HG03060 (cell line): ENCODE measurements at regions not wholly inside any gene's neighbourhood (a gene's known extent, or its start where the extent isn't known, plus 50 kb on each side); places are given as distances from the start of the nearest gene placed in this dataset.

Experiments
- ATAC-seq: cut with Tn5 transposase; IDR thresholded peaks from one replicate; pipeline ENCODE4 v1.9.1; 2021; ENCODE audit warnings: low read depth, moderate number of reproducible peaks; ENCODE audit not compliant: unreplicated experiment

DNA sequence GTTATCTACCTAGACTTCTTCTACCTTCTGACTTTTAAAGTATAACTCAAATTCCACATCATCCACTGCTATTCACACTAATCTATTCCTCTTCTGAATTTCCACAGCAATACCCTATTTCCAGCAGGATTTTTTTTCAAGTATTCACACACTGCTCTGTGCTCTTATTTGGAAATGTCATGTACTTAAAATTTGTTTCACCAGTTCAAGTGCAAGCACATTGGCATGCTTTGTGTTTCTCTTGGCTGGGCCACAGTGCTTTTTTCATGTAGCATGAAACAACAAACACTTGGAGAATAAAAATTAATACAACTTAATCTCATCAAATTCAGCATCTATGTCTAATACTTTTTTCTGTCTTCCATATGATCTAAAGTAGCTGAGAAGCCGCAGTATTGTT is 161.8 kb upstream of the PCDH18 start:
- no peak for ATAC-seq

DNA sequence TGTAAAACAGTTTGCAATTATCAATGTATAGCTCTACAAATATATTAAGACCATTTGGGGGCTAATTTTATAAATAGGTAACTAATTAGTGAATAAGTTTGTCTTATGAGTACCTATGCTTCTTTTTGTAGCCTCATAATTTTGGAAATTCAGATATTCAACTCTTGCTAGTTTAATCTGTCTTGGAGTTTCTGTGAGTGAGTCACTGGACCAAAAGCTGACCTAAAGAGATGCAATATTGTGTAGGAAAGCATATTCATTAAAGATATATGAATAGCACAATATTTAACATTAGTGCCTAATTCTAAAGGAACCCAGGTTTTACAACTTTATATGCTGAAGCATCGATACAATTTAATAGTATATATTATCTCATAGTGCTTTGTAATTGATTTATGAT is 161.3 kb upstream of the PCDH18 start:
- no peak for ATAC-seq

DNA sequence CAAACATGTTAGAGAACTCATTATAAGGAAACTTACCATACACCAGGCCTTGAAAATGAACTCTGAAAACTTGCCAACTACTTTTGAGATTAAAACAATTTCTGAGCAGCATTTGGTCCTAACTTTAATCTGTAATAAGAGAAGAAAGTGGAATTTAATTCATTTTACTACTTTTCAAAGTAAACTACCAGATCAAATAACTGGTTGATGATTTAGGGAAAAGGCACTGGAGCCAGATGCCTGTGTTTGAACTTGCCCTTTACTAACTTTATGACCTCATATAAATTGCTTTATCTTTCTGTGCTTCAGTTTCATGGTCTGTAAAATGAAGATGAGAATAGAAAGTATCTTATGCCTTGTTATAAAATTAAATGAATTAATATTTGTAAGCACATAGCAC is 159.9 kb upstream of the PCDH18 start:
- no peak for ATAC-seq

DNA sequence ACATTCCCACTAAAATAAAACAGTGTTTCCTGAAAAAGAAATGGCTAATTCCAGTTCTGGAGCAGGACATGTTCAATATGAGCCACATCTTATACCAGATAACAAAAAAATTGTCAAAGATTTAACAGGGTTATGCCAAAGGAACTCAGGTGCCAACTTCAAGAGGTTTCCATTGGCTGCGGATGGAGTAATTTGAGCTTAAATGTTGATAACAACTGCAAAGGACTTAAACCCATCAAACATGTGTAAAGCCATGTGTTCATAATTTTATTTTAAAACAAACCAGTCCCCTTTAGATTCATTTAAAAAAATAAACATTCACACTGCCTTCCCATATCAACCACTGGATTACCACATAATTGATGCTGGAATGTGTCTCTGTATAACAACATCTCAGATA is 156.4 kb upstream of the PCDH18 start:
- ATAC-seq = no peak

DNA sequence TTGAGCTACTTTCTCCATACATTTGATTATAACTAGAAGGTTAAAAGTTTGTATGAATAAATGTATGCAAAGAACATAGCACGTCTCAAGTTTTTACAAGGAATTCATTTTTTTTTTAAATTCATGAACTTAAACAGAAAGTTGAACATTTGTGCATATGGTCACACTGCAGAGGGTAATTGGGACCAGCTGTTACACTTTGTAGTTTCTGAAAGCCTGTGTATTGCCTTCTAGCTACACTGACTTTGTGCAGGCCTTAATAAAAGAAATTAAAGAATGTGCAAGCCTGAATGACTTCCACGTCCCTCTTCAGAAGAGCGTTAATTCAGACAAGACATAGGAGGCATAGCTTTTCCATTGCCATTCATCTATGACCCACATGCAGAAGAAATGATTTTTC is 153.1 kb upstream of the PCDH18 start:
- ATAC-seq = no peak

DNA sequence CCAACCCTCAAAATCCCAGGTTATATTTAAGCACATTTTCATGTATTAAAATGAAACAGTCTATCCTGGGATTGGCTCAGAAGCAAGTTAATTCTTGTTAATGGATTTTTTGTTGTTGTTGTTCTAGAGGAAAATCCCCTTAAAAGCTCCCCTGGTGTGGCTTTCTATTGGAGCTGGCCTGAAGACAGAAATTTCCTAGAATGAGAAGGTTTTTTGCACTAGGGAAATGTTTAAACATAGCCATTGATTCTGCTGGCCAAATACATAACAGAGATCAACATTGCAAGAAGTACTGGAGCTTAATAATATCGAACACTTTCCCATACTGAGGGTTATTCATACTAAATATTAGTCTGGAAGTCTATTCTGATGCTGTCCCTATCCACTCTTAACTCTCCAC is 148.8 kb upstream of the PCDH18 start:
- no peak for ATAC-seq

DNA sequence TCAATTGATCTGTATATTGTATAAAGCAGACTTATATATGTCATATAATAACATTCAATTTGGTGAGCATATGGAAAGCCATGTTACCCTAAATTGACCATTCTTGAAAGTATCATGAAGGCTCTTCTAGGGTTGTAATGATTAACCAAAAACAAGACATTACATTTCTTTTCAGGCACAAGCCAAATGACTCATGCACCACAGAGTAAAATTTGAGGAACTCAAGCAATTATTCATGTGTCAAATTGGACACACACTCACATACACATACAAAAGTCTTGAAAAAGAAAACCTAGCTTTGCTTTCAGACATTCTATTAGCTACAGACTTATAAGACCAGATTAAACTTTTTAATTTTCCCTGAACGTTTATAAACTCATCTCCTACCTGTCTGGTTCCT is 146.5 kb upstream of the PCDH18 start:
- ATAC-seq = no peak

DNA sequence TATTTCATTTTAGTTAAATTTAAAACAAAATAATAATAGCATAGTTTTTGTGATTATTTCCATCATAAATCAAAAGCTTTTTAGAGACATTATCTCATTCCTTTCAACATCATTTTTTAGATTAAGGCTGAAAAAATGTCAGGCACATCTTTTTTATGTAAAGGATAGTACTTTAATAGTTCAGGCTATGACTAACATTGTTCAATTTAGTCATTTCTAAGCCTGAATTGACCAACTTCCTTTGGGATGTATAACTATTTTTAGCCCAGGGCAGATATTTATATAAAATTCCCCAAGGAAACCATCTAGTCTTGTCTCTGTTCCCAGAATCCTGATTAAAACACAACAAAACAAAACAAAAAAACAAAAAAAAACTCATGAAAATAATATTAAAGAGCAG is 145.6 kb upstream of the PCDH18 start:
- ATAC-seq = no peak

DNA sequence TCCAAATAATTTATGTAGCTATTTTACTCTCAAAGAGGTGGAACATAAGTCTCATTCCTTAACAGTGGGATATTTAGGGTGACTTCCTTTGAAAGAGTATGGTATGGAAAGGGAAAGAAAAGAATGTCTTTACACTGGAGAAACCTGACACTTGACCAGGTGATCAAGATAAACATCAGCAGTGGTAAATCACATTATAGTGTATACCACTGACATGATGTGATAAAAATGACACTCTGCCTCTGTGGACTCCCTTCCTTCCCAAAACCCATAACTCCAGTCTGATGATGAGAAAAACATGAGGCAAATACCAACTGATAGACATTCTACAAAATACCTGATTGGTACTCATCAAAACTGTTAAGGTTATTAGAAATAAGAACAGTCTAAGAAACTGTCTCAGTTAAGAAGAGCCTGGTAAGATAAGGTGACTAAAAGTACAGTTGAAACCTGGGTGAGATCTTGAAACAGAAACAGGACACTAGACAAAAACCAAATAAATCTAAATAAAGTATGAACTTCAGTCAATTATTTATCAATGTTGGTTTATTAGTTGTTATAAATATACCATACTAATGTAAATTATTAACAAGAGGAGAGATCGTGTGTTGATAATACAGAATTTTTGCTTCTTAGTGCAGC is 144.2 kb upstream of the PCDH18 start:
- no peak for ATAC-seq

DNA sequence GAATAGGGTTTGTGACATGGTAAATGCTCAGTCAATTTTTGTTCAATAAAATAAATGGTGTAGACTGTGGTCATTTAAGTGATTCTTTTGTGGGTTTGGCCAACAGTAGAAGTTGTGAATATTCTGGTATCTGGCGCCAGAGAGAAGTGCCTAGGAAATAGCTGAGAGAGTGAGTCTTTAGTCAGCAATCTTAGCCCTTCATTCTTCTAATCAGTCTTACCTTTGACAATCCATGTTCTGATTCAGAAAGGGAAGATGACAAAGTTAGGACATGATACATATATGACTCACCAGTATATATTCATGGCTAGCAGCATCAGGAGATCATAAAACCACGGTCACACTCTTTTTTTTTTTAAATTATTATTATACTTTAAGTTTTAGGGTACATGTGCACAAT is 141.8 kb upstream of the PCDH18 start:
- no peak for ATAC-seq

DNA sequence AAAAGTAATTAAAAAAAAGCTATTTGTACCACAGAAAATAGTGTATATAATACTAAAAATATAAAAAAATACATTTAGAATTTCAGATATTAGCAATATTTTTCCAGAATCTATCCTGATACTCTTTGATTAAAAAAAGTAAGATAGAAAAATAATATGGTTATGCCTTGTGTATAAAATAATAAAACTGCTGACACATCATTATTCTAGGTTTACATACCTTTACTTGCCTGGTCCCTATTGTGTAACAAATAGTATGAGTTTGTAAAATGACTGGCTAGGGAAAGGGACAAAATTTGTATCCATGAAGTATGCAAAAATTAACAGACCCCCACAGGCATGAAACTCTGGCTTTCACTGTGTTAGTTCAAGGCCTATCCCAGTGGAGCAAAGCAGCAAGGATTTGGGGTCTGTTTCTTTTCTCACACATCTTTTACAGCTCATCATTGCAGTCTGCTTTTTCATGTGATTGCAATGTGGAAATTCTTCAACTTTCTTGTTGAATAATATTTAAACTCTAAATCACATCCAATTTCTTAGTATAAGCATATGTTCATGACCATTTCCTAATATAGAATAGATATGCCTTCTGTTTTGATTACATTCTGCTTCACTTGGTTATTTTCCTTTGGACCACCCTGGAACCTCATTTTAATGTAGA is 136.7 kb upstream of the PCDH18 start:
- ATAC-seq = no peak

DNA sequence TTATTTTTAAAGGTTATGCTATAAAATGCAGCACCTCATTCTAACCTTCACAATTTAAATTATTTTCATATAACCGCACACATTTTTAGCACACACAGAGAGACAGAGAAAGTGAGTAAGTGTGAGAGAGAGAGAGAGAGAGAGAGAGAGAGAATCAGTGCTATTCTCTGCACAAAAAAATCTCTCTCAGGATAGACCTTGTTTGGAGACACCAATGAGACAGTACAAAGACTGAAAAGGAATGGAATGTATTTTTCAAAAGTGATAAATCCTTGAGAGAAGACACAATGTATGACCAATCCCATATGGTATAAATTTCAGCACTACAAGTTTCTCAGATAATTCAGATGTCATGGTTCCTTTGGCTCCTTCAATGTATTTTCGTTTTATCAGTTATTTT is 132.1 kb upstream of the PCDH18 start:
- no peak for ATAC-seq

DNA sequence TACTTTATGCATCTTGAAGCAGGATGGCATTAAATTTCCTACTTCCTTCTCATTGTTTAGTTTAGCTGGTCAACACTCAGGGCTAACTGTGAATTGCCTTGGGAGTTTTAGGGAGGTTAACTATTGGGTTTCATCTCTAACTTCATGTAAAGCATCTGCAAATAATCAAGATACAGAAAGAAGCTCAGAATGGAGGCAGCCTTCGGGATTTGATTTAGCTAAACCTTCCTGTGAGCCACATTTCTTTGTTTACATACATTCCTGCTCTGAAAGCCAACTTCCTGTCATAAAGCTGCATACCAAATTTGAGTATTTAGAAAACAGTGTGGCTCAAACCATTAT is 131.7 kb upstream of the PCDH18 start:
- ATAC-seq = no peak

DNA sequence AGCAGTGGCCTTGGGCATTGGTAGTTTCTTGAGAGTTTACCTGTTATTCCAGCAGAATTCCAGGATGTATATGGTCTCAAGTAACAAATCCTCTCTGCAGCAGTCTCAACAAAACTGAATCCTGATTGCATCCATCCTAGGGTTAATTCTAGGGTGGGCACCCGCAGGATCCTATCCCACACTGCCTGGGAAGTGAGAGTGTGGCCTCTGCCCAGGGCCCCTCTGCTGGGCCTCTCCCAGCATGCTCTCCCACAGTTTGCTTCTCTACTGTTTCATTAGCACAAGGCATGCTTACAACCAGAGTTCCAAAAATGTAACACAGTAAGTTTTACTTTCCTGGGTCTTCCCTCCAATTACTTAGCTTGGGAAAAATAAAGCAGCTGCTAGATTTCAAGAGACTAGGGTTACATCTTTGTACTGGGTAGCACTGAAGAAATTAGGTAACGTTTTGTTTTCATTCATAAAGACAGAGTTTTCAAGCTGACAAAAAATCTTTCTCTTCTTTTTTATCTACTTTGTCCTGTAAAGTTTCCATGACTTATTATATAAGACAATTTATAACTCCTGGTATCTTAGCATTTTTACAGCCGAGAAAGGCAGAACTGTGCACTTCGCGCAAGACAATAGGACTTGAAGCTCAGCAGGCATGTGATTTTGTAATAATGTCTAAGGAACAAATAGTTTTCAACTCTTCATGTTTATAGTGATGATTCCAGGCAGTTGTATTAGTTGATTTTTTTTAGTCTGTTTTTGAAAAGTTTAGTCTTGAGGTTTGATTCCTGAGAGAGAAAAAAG is 131.2 kb upstream of the PCDH18 start:
- no peak for ATAC-seq

DNA sequence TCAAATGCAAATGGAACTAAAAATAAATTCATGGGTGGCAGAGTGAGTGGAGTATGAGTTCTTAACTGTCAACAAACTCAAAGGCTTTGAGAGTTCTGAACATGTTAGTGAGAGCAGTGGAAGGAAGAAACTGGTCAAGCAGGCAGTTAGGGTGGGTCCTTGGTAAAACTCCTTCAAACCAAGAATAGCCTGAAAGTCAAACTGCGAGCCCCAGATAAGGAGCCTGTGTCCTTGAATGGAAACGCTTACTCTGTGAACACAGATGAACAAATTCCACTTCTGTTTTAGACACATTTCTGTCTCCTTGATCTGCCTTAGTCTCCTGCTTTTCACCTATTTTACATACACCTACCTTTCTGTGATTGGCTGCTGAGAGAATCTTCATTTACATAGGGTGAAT is 129.4 kb upstream of the PCDH18 start:
- ATAC-seq = no peak

DNA sequence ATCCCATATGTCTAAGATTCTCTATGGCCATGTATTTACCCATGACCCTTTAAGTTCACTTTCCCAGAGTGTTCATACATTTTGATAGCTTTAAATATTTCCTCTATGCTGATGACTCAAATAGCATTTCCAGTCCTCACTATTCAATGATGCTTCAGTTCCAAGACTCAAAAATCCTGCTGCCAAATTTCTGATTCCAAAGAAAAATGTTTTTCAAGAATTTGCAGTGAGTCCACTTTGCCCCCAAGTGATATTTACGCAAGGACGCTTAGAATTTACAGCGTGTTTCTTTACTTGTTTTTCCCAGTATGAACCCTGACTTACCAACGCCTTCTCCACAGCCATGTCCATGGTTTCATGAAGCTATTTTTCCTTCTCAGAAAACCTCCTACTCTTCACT is 127.9 kb upstream of the PCDH18 start:
- no peak for ATAC-seq

DNA sequence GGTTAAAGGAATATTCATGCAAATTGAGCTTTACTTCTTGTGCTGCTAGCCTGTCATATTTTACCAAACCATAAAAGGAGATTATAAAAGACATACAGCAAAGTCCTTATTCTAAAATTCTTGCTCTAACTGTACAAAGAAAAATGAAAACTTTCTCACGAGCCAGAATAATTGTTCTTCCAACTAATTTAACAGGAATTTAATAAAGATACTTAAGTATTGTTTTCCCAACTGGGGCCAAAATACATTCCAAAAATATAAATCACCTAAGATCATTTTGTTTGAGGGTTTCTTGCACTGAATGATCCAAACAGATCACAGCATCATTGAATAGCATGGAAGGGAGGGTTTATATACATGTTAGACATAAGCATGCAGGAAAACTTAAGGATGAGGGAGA is 127.1 kb upstream of the PCDH18 start:
- no peak for ATAC-seq

DNA sequence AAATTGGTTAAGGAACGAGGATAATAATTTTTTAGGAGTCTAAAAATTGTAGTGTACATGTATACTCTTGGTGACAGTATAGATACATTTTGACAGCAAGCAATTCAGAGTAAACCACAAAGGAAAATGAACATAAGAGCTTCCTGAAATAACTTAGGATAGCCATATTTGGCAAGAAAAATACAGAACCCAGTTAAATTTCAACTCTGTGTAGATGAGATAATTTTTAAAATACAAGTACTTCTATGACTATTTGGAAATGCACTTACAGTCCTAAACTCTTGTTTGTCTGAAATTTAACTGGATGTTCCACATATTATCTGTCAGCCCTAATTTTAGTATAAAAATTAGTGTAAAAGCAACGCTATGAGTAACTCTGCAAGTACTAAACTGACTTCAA is 124.4 kb upstream of the PCDH18 start:
- no peak for ATAC-seq

DNA sequence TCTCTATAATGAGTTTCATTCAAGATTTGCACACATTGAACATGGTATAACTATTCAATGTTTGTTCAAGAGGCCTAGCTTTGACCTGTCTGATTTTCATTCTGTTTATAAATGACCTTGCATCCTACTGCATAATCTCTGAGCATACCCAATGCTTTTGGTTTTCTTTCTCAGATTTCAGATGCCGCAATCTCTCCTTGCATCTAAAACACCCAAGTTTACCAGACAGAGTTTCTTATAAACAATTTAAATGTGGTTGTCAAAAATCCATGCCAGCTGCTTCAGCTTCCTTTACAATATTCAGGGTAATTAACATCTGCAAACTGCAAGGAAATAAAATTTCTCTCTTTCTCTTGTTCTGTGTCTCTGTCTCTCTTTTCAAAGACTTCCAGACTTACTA is 123.0 kb upstream of the PCDH18 start:
- no peak for ATAC-seq

DNA sequence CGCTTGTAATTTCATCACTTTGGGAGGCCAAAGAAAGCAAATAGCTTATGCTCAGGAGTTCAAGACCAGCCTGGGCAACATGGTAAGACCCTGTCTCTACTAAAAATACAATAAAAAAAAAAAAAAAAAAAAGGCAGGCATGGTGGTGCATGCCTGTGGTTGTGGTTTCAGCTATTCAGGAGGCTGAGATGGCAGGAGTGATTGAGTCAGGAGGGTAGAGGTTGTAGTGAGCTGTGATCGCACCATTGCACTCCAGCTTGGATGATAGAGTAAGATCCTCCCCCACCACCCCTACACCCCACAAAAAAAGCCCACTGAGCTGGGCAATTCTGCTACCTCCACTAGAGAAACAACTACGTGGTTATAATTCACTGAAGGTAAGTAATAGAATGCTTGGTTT is 118.8 kb upstream of the PCDH18 start:
- no peak for ATAC-seq

DNA sequence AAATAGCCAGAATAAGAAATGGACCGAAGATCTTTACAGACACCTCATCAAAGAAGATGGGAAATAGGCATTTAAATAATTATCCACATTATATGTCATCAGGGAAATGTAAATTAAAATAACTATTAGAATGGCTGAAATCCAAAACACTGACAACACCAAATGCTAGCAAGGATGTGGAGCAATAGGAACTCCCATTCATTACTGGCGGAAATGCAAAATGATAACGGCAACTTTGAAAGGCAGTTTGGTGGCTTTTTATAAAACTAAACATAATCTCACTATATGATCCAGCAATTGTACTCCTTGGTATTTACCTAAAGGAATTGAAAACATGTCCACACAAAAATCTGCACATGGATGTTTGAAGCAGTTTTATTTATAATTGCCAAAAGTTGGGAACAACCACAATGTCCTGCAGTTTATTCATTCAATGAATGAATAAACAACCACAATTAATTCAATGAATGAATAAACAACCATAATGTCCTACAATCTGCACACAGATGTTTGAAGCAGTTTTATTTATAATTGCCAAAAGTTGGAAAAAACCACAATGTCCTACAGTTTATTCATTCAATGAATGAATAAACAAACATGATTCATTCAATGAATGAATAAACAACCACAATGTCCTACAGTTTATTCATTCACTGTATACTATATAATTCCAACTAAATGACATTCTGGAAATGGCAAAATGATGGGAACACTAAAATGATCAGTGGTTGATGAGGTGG is 117.6 kb upstream of the PCDH18 start:
- ATAC-seq = no peak
